CD4-positive, alpha-beta T cell treated with Interferon alpha-2 for 1 hour (primary cell): ENCODE measurements at regions not wholly inside any gene's neighbourhood (a gene's known extent, or its start where the extent isn't known, plus 50 kb on each side); places are given as distances from the start of the nearest gene placed in this dataset.
"Not testable (repeated sequence)": the region's sequence is repeated elsewhere in the genome, so short reads cannot be mapped to it uniquely, and the experiment has no call there.

Source experiments
- DNase-seq, 2 donors: peaks; one replicate each; pipeline ENCODE4 v3.0.0-alpha.2; 2020 to 2022

GRCh38 chr2:107657049-107657448 lies 169.6 kb upstream of the RGPD4 start:
- no peak for DNase-seq

DNA sequence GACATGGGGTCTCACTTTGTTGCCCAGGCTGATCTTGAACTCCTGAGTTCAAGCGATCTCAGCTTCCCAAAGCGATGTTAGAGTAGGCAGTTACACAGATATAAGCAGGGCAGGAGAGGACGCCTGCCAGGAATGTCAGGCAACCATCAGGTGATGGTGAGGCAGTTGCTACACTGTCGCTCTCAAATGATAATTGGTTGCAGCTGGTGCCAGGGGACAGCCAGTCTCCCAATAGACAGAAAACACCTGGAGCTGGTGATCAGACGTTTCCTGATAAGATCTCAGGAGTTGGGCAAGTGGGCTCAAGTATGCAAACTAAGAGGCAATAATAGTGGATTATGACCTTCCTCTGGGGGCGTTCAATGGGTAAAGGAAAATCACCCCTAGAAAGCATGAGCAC lies 163.1 kb upstream of the RGPD4 start:
- DNase-seq: no peak

GRCh38 chr2:107669335-107669734 lies 157.4 kb upstream of the RGPD4 start:
- no peak for DNase-seq

GRCh38 chr2:107681936-107682335 lies 144.8 kb upstream of the RGPD4 start:
- DNase-seq: no peak

GRCh38 chr2:107684421-107684820 lies 142.3 kb upstream of the RGPD4 start:
- no peak for DNase-seq

DNA sequence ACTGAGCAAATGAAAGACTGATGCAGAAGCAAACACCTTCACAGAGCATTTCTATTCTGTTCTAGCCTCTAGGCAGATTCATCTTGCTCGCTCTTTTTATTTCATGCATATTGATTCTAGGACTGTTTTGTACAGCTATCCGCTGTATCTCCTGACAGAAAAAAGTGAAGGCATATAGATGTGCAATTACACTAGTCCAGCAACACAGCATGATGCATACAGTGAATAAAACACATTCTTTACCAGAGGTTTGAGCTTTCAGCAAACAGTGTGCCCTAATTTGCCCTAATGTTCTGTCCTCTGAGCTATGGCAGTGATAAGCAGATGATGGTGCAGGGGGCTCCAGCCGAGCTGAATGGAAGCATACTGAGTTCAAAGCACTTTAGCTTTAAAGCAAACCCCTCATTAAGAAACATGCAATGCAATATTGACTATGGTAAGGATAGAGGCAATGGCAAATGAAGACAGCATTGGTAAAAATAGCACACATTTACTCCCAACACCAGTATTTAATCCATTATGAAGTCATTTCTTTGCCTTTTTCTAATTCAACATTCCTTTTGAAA lies 141.2 kb upstream of the RGPD4 start:
- no peak for DNase-seq

DNA sequence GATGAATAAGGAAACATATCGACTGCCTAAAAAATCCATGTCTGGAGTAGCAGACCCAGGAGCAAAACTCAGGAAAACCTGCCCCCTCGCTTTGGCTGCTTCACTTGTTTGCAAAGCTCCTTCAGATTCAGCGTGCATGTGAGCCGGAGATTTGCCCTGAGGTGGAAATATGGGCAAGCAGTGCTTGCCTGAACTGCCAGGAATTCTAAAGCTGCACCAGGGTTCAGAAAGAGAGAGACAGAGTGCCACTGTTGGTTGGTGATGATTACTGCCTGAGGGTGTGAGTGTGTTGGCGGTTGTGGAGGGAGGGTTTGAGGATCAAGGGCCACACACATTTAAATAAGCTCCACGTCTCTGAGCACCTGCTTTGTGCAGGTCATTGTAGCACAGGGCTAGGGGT lies 139.6 kb upstream of the RGPD4 start:
- no peak for DNase-seq

DNA sequence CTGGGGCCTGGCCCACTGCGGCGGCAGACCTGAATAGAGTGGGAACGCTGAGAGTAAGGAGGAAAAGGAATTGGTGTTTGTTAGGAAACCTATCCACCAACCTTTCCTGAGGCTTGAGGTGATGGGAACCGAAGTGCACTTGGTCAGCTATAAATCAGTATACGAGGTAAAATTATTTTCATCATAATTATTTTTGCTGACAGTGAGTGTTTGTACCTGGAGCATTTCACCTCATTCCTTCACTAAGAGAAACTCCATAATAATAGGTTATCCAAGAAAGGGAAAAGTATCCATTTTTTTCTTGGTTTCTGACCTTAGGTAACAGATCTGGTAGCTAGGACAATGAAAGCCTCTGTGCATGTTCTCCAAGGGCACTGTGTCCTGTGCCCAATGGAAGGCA lies 138.6 kb upstream of the RGPD4 start:
- DNase-seq: no peak

- DNase-seq: no peak
Measured at GRCh38 chr2:107693604-107694003, 133.1 kb upstream of the RGPD4 start.

DNA sequence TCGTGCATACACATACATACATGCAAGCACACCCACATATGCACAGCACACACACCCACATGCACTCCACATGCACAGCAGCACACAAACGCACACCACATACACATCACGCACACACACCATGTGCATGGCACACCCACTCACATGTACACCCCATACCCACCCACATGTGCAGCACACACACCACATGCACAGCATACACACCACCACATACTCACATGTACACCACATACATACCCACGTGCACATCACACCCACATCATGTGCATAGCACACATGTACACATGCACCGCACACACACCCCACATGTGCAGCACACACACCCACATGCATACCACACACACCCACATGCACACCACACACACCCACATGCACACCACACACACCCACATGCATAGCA lies 132.0 kb upstream of the RGPD4 start:
- DNase-seq: no peak

DNA sequence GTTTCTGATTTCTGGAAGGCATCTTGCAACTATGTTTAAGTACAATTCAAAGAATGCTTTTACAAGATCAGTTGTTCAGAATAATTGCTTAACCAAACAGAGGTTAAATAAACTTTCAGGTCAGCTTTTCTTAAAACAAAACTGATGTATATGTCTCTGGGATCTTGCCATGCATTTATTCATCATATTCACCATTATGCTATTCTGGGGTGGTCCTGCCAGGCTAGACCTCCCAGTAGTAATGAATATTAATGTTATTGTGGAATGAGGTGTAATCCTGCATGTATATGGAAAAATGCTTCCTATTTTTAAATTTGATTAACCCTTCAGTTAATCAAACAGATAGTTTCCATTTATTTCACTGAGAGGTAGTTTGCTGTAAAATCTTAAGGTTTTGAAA lies 129.3 kb upstream of the RGPD4 start:
- no peak for DNase-seq

- DNase-seq: no peak
Measured at GRCh38 chr2:107698861-107699260, 127.8 kb upstream of the RGPD4 start.

GRCh38 chr2:107700073-107700472 lies 126.6 kb upstream of the RGPD4 start:
- no peak for DNase-seq

DNA sequence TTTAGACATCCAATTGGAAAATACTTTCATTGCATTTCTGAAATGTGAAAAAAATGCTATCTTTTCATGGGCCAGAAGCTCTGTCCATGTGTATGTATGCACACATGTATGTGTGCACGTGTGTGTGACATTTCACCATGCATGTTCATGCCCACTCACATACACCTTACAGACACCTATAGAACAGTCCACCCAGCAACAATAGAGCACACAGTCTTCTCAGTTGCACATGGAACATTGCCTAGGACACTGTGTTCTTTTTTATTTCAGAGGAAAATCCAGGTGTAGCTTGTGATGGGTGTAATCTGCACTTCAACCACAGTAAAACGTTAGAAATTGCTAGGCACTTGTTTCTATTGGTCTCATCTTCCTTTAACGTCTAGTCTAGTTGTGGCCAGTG lies 114.8 kb upstream of the RGPD4 start:
- DNase-seq: no peak

GRCh38 chr2:107712857-107713256 lies 113.8 kb upstream of the RGPD4 start:
- peak in 1 of 2 donors; percentile 13 for DNase-seq

DNA sequence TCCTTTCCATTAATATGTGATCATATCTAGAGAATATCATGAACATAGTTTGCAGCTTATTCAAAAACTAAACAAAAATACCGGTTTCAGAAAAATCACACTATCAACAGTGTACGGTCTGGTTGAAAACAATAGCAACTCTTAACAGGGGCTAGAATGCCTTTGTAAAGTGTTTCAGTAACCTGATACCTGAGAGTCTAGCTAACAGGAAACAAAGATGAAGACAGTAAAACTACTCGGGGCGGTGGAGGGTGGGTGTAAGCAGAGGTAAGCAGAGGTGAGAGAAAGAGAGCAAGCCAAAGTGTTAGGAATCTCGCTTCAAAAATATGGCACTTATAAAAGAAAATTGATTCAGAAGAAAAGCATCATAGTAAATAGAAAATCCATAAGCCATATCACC lies 109.0 kb upstream of the RGPD4 start:
- no peak for DNase-seq

GRCh38 chr2:107719141-107719540 lies 107.6 kb upstream of the RGPD4 start:
- no peak for DNase-seq

DNA sequence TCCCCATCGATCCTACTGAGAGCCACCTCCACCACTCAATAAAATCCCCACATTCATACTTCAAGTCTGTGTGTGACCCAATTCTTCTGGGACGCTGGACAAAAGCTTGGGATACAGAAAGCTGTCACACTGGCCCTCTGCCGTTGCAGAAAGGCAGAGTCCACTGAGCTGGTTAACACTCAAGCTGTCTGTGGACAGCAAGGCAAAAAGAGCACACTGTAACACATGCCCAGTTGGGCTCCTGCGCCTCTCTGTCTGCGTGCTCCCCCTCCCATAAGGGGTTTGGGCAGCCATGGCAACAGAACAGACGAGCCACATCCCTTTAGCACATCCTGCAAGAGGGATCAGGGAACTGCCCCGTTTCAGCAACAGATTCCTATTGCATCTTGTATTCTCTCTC lies 106.9 kb upstream of the RGPD4 start:
- no peak for DNase-seq

GRCh38 chr2:107721178-107721577 lies 105.5 kb upstream of the RGPD4 start:
- DNase-seq: no peak

GRCh38 chr2:107721586-107721985 lies 105.1 kb upstream of the RGPD4 start:
- DNase-seq: no peak

GRCh38 chr2:107725824-107726223 lies 100.9 kb upstream of the RGPD4 start:
- not testable (repeated sequence) for DNase-seq

- no peak for DNase-seq
Measured at GRCh38 chr2:107727318-107727717, 99.4 kb upstream of the RGPD4 start.

DNA sequence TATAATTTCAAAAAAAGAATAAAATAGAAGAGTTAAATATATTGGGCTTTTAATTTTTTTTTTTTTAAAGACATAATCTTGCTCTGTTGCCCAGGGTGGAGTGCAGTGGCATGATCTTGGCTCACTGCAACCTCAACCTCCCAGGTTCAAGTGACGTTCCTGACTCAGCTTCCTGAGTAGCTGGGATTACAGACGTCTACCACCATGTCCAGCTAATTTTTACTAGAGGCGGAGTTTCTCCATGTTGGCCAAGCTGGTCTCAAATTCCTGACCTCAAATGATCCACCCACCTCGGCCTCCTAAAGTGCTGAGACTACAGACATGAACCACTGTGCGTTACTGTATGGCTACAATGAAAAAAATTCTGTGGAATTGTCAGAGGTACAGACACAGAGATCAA lies 98.1 kb upstream of the RGPD4 start:
- DNase-seq: no peak

- no peak for DNase-seq
Measured at GRCh38 chr2:107729440-107729839, 97.3 kb upstream of the RGPD4 start.

GRCh38 chr2:107730898-107731297 lies 95.8 kb upstream of the RGPD4 start:
- DNase-seq: no peak

DNA sequence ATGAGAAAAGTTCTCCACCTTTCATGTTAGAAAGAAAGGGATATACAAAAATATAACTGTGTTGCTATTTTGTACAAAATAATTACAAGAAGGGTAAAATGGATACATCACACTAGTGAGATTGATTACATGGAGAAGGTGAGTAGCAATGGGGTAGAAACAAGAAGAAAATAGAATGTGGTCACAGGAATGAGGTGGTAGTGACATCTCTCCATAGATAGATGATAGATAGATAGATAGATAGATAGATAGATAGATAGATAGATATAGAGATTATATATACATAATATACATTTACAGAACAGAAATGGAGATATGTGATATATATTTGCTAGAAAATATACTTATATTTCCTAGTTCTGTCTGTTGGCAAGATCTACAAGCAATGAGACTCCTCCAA lies 95.3 kb upstream of the RGPD4 start:
- DNase-seq: no peak
